ENCODE measurements at regions not wholly inside any gene's neighbourhood (a gene's known extent, or its start where the extent isn't known, plus 50 kb on each side); places are given as distances from the start of the nearest gene placed in this dataset.

DNA sequence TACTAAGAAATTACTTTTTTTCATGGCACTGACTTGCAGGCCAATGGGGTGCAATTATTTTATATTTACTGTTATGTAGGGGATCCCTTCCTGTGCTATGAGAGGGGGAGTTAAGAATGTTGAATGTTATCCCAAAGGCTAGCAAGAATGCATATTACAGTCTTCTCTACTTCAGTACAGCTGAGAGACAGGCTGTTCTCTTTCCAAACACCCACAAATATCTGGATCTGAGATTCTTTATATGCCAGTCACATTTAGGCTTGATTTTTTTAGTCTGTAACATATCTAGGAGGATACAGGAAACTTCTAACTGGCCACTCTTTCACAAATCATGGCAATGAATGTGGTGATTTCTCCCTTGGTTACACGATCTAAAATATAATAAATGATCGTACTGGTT, 266.4 kb upstream of the FZD8 start:
- dilution Hi-C loops (cut with HindIII; ENCODE audit: low sequenced_read_pairs, unreplicated experiment): no loop called here
- Histone ChIP-seq H3K18ac (ENCODE audit: low read depth, low read length) (no peak overlapping the region), H3K4me2 (ENCODE audit: low read depth, low read length) (no peak overlapping the region), H3K4me1 (ENCODE audit: control insufficient read depth, insufficient read depth, low read length) (peaks cover 11% of the 10 kb centered on the region), H4K5ac (ENCODE audit: low read depth, low read length) (no peak overlapping the region), H3K4ac (ENCODE audit: low read depth, low read length) (no peak overlapping the region), H2BK120ac (ENCODE audit: low read depth, low read length) (0 out of 2 replicates have a peak overlapping the region, but pooled peaks have one; percentile 4), H2BK20ac (ENCODE audit: low read depth, low read length) (peak overlapping the region; percentile 22; the same call in 1 of the 2 replicates), H2BK15ac (ENCODE audit: low read depth, low read length) (no peak overlapping the region), H2BK5ac (ENCODE audit: low read depth, low read length, poor library complexity, severe bottlenecking) (peak overlapping the region; percentile 90), H3K9ac (ENCODE audit: low read depth, low read length) (no peak overlapping the region), H3K27ac (ENCODE audit: insufficient read depth, low read length) (no peak overlapping the region), H3K9me1 (ENCODE audit: insufficient read depth, low read length) (peaks cover 5% of the 10 kb centered on the region), H3K23ac (ENCODE audit: low read depth, low read length) (no peak overlapping the region), H3K14ac (replicated peaks; ENCODE audit: low read depth, low read length) (no peak overlapping the region), H3K9me3 (ENCODE audit: control insufficient read depth, insufficient read depth, low read length) (no peaks in the 10 kb centered on the region), H4K8ac (ENCODE audit: low read depth in 2 of 2, low read length in 2 of 2) (peak overlapping the region; percentile 2 to 39; a peak in 2 of 4 replicates), H3K27me3 (ENCODE audit: control insufficient read depth, insufficient read depth, low read length) (no peaks in the 10 kb centered on the region), H3K79me1 (ENCODE audit: low read depth in 1 of 2, low read length in 2 of 2) (no peaks in the 10 kb centered on the region), H2AFZ (replicated peaks; ENCODE audit: low read length, poor library complexity) (no peak overlapping the region), H4K20me1 (ENCODE audit: insufficient read depth, low read length) (no peaks in the 10 kb centered on the region), H3K36me3 (ENCODE audit: control insufficient read depth, insufficient read depth, low read length) (no peaks in the 10 kb centered on the region), H4K91ac (ENCODE audit: insufficient read depth, low read depth, low read length) (no peak overlapping the region), H3K4me3 (ENCODE audit: insufficient read depth, low read depth, low read length) (no peak overlapping the region), H2AK9ac (replicated peaks; ENCODE audit: low read depth, low read length, poor library complexity) (no peak overlapping the region), H2AK5ac (ENCODE audit: low read depth, low read length) (no peak overlapping the region), H3K56ac (ENCODE audit: extremely low read depth, insufficient read depth, low read length) (no peak overlapping the region; the same call in 1 of the 2 replicates)
- DNase-seq (peak; percentile 62), ATAC-seq (ENCODE audit: low read depth) (peak; percentile 32)
- in situ Hi-C loops (cut with MboI; ENCODE audit: low sequenced_read_pairs): no loop called here
- no CpG with 5 or more reads among the region's 2 CpGs for WGBS, 2 experiments (ENCODE audit: extremely low coverage in 2 of 2, insufficient read length in 1 of 2)
- intact Hi-C loops (cut with micrococcal nuclease): no loop called here
- POLR2A ChIA-PET (ENCODE audit: unreplicated experiment): no interaction called here
- TF ChIP-seq SMC3 (IDR thresholded peaks at IDR 0.05; ENCODE audit: low read depth, low read length) (no peak), MAFK (IDR thresholded peaks at IDR 0.05; ENCODE audit: low read depth, low read length) (no peak), MAZ (IDR thresholded peaks at IDR 0.05; ENCODE audit: borderline replicate concordance, low read depth, low read length) (no peak), POLR2A (IDR thresholded peaks at IDR 0.05; ENCODE audit: low read depth, low read length) (no peak), BHLHE40 (IDR thresholded peaks at IDR 0.05; ENCODE audit: low read depth, low read length) (no peak), RFX5 (IDR thresholded peaks at IDR 0.05; ENCODE audit: low read depth, low read length) (no peak), CEBPB (IDR thresholded peaks at IDR 0.05; ENCODE audit: low read depth, low read length) (no peak), RAD21 (IDR thresholded peaks at IDR 0.05; ENCODE audit: low read length) (no peak), CHD1 (IDR thresholded peaks at IDR 0.05; ENCODE audit: low read depth, low read length) (no peak), RCOR1 (IDR thresholded peaks at IDR 0.05; ENCODE audit: insufficient replicate concordance, low read length) (no peak)
- TF ChIP-seq, protein P1, sequence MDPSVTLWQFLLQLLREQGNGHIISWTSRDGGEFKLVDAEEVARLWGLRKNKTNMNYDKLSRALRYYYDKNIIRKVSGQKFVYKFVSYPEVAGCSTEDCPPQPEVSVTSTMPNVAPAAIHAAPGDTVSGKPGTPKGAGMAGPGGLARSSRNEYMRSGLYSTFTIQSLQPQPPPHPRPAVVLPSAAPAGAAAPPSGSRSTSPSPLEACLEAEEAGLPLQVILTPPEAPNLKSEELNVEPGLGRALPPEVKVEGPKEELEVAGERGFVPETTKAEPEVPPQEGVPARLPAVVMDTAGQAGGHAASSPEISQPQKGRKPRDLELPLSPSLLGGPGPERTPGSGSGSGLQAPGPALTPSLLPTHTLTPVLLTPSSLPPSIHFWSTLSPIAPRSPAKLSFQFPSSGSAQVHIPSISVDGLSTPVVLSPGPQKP (IDR thresholded peaks at IDR 0.05; ENCODE audit: borderline replicate concordance, low read depth, low read length): no peak
- CTCF ChIA-PET: no interaction called here
- no TSS peak for BruUV-seq (replicated peaks)

Data from IMR-90 (cell line).